SH-SY5Y (cell line): ENCODE measurements at regions not wholly inside any gene's neighbourhood (a gene's known extent, or its start where the extent isn't known, plus 50 kb on each side); places are given as distances from the start of the nearest gene placed in this dataset.

Source experiments
- GATA2 ChIP-seq: IDR thresholded peaks from 2 replicates; pipeline ENCODE4 v1.6.1; 2011; ENCODE audit warnings: mild to moderate bottlenecking, low read depth, low read length
- GATA3 ChIP-seq: IDR thresholded peaks from 2 replicates; pipeline ENCODE4 v1.6.1; 2011; ENCODE audit warnings: low read depth, mild to moderate bottlenecking, low read length, moderate library complexity

- no peak for TF ChIP-seq GATA3
- no peak for TF ChIP-seq GATA2
Measured at GRCh38 chr12:46439793-46440511, 67.4 kb upstream of the SLC38A2 start.
